ENCODE measurements at regions not wholly inside any gene's neighbourhood (a gene's known extent, or its start where the extent isn't known, plus 50 kb on each side); places are given as distances from the start of the nearest gene placed in this dataset.

DNA sequence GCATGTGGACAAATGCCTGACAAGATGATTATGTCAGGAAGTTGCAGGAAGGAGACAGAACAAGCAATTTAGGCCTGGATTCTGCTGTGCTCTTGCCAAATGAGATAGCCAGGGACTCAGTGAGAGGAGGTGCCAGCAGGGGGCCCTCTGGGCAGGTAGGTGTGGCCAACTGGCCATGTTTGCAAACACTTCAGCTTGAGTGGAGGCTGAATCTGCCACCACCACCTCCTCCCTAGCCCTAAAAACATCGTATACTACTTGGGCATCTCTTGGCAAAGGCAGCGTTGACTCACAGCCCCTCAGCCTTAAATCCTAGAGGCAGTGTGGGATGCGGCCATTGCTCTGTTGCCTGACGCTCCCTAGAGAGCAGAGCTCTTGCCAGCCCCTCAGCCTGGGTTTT lies 95.1 kb upstream of the PLET1 start:
- no peak overlapping the region for H3K9ac ChIP-seq (ENCODE audit: low read length)

DNA sequence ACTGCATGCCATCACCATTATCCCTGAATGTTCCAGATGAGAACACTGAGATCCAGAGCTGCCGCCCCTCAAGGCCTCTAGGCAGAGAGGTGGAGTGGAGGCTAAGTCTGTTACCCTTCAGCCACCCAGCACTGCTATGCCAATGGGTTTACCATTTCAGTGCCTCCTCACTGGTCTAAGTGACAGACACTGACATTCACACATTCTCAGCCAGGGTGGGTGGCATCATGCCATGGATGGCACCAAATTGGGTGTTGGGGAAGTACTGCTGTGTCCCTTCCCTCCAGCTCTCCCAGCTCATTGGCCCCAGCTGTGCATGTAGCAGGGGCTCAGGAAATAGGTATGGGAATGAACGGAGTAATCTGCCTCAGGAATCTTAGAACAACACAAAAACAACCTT lies 96.8 kb upstream of the PLET1 start:
- Histone ChIP-seq H3K27me3 (ENCODE audit: control insufficient read depth, insufficient read depth, low read length) (no peaks in the 10 kb centered on the region), H3K27ac (ENCODE audit: low read depth, low read length) (no peak overlapping the region), H3K9me3 (ENCODE audit: control insufficient read depth, insufficient read depth, low read depth, low read length) (no peaks in the 10 kb centered on the region), H3K4me3 (ENCODE audit: low read depth, low read length) (no peak overlapping the region), H3K36me3 (ENCODE audit: control insufficient read depth, insufficient read depth, low read length) (no peaks in the 10 kb centered on the region), H3K4me1 (ENCODE audit: control insufficient read depth, insufficient read depth, low read length) (peaks cover 4% of the 10 kb centered on the region; the same call in 1 of the 2 replicates), H3K9ac (ENCODE audit: low read length) (no peak overlapping the region)

More for the DNA sequence above, 95.1 kb upstream of the PLET1 start:
- H3K36me3 ChIP-seq (ENCODE audit: control insufficient read depth, insufficient read depth, low read length): no peaks in the 10 kb centered on the region
- no peak overlapping the region for H3K4me3 ChIP-seq (ENCODE audit: low read depth, low read length)
- no peaks in the 10 kb centered on the region for H3K9me3 ChIP-seq (ENCODE audit: control insufficient read depth, insufficient read depth, low read depth, low read length)
- H3K27ac ChIP-seq (ENCODE audit: low read depth, low read length): no peak overlapping the region
- H3K27me3 ChIP-seq (ENCODE audit: control insufficient read depth, insufficient read depth, low read length): no peaks in the 10 kb centered on the region
- H3K4me1 ChIP-seq (ENCODE audit: control insufficient read depth, insufficient read depth, low read length): peaks cover 3% of the 10 kb centered on the region; the same call in 1 of the 2 replicates

DNA sequence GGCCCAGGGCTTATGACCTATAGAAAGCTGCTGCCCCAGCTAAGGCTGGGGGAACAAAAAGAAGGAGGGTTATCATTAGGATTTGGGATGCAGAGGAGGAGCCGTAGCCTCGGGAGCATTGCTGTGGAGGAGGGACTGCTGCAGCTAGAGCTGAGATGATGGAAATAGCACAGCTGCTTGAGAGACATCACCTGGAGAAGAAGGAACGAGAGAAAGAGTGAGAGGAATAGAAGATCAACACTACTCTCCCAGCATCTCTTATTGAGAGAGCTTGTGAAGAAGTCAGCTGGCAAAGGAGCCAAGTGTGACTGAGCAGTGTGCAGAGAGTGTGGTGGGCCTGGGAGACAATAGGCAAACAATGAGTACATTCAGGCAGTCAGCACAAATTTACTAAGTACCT lies 100.7 kb upstream of the PLET1 start:
- no peaks in the 10 kb centered on the region for H3K36me3 ChIP-seq (ENCODE audit: control insufficient read depth, insufficient read depth, low read length)
- H3K9me3 ChIP-seq (ENCODE audit: control insufficient read depth, insufficient read depth, low read depth, low read length): no peaks in the 10 kb centered on the region
- no peak overlapping the region for H3K4me3 ChIP-seq (ENCODE audit: low read depth, low read length)
- H3K9ac ChIP-seq (ENCODE audit: low read length): no peak overlapping the region
- H3K27ac ChIP-seq (ENCODE audit: low read depth, low read length): no peak overlapping the region
- H3K27me3 ChIP-seq (ENCODE audit: control insufficient read depth, insufficient read depth, low read length): no peaks in the 10 kb centered on the region
- 0 out of 2 replicates have a peak, but pooled peaks cover 4% of the 10 kb centered on the region for H3K4me1 ChIP-seq (ENCODE audit: control insufficient read depth, insufficient read depth, low read length)

DNA sequence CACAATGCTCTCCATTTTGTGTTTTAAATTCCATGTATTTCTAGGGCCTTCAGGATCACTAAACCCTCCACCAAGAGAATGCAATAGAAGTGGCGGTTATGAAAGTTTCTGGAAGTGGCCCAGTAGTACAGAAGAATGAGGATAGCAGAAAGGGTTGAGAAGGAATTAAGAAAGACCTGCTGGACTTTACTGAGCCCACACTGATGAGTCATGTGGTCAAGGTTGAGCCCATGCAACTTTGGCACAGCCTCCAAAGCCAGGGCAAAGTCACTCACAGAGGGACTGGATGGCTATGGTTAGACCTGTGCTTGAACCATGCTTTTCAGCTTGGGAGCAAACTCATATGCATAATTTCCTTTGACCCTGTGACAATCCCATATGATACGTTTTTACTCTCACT lies 102.9 kb upstream of the PLET1 start:
- no peaks in the 10 kb centered on the region for H3K36me3 ChIP-seq (ENCODE audit: control insufficient read depth, insufficient read depth, low read length)
- H3K4me1 ChIP-seq (ENCODE audit: control insufficient read depth, insufficient read depth, low read length): 0 out of 2 replicates have a peak, but pooled peaks cover 4% of the 10 kb centered on the region
- no peaks in the 10 kb centered on the region for H3K27me3 ChIP-seq (ENCODE audit: control insufficient read depth, insufficient read depth, low read length)
- H3K9ac ChIP-seq (ENCODE audit: low read length): no peak overlapping the region
- H3K4me3 ChIP-seq (ENCODE audit: low read depth, low read length): no peak overlapping the region
- H3K27ac ChIP-seq (ENCODE audit: low read depth, low read length): no peak overlapping the region
- no peaks in the 10 kb centered on the region for H3K9me3 ChIP-seq (ENCODE audit: control insufficient read depth, insufficient read depth, low read depth, low read length)

DNA sequence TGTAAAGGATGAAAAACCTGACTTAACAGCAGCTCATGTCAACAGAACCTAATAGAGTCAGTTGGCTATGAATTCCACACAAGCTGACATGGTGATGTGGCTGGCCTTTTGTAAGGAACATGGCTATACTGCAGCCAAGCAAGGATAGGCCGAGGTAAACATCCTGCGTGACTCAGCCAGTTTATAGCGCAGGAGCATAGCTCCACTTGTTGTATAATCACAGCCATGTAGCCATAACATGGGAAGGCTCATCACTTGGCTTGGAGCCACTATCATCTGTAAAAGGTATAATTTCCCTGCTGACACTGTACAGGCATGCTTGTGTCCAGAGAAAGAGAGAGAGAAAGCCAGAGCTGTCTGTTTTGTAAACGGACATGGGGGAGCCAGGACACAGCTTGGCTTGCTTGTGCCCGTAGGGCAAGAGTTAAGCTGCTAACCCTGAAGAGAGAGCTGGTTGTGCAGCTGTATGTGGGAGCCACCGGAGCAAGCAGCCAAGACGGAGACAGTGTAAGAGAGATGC lies 104.4 kb upstream of the PLET1 start:
- H3K27ac ChIP-seq (ENCODE audit: low read depth, low read length): no peak overlapping the region
- no peak overlapping the region for H3K9ac ChIP-seq (ENCODE audit: low read length)
- 0 out of 2 replicates have a peak, but pooled peaks cover 4% of the 10 kb centered on the region for H3K4me1 ChIP-seq (ENCODE audit: control insufficient read depth, insufficient read depth, low read length)
- H3K4me3 ChIP-seq (ENCODE audit: low read depth, low read length): no peak overlapping the region
- H3K9me3 ChIP-seq (ENCODE audit: control insufficient read depth, insufficient read depth, low read depth, low read length): no peaks in the 10 kb centered on the region
- H3K27me3 ChIP-seq (ENCODE audit: control insufficient read depth, insufficient read depth, low read length): no peaks in the 10 kb centered on the region
- H3K36me3 ChIP-seq (ENCODE audit: control insufficient read depth, insufficient read depth, low read length): no peaks in the 10 kb centered on the region

DNA sequence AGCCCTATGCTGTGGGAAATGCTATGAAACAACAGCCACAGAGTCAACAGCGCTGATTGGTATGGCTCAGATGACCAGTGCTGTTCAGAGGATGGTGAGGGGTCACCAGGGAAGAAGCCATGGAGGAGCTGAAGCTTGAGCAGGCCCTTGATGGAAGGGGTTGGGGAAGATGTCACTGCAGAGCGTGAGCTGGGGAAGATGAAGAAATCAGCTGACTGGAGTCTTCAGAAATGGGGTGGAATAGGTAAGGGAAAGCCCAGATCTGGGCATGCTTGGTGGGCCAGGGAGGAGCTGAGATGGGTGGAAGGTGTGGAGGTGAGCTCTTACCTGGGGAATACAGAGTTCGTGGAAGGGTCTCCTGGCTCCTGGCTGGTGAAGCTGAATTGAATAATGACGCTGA lies 105.4 kb upstream of the PLET1 start:
- no peaks in the 10 kb centered on the region for H3K27me3 ChIP-seq (ENCODE audit: control insufficient read depth, insufficient read depth, low read length)
- H3K27ac ChIP-seq (ENCODE audit: low read depth, low read length): no peak overlapping the region
- no peaks in the 10 kb centered on the region for H3K36me3 ChIP-seq (ENCODE audit: control insufficient read depth, insufficient read depth, low read length)
- H3K4me3 ChIP-seq (ENCODE audit: low read depth, low read length): no peak overlapping the region
- no peak overlapping the region for H3K9ac ChIP-seq (ENCODE audit: low read length)
- H3K4me1 ChIP-seq (ENCODE audit: control insufficient read depth, insufficient read depth, low read length): 0 out of 2 replicates have a peak, but pooled peaks cover 4% of the 10 kb centered on the region
- no peaks in the 10 kb centered on the region for H3K9me3 ChIP-seq (ENCODE audit: control insufficient read depth, insufficient read depth, low read depth, low read length)

DNA sequence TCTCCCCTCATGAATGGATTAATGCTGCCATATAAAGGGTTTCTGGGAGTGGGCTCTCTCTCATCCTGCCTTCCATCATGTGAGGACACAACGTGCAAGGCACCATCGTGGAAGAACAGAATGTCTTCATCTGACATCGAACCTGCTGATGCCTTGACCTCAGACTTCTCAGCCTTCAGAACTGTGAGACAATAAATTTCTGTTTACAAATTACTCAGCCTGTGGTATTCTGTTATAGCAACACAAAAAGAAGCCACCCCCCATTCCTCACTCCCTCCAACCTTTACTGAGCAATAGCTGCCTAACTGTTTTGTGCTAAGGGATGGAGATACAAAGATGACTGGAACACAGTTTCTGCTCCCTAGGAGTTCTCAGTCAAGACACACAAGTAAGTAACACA lies 106.1 kb upstream of the PLET1 start:
- H3K27me3 ChIP-seq (ENCODE audit: control insufficient read depth, insufficient read depth, low read length): no peaks in the 10 kb centered on the region

DNA sequence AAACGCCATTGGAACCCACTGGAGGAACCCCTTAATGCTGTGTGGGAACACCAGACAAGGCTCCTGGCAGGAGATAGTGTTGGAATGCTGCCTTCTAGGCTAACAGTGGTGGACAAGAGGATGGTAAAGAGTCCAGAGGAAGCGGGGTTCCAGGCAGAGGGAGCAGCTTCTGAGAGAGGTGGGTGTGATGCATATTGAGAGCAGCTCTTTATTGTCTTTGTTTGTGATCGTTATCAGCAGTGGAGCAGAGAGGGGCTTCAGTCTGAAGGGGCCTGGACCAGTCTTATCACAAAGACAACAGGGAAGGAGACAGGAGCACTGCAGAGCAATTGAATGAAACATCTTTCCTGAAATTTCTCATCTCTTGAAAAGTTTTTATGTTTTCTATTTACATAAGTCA lies 106.8 kb upstream of the PLET1 start:
- Histone ChIP-seq H3K27ac (ENCODE audit: low read depth, low read length) (no peak overlapping the region), H3K9ac (ENCODE audit: low read length) (no peak overlapping the region), H3K9me3 (ENCODE audit: control insufficient read depth, insufficient read depth, low read depth, low read length) (no peaks in the 10 kb centered on the region), H3K36me3 (ENCODE audit: control insufficient read depth, insufficient read depth, low read length) (no peaks in the 10 kb centered on the region), H3K4me1 (ENCODE audit: control insufficient read depth, insufficient read depth, low read length) (0 out of 2 replicates have a peak, but pooled peaks cover 4% of the 10 kb centered on the region), H3K27me3 (ENCODE audit: control insufficient read depth, insufficient read depth, low read length) (no peaks in the 10 kb centered on the region), H3K4me3 (ENCODE audit: low read depth, low read length) (no peak overlapping the region)

More for the DNA sequence above, 106.1 kb upstream of the PLET1 start:
- H3K4me1 ChIP-seq (ENCODE audit: control insufficient read depth, insufficient read depth, low read length): 0 out of 2 replicates have a peak, but pooled peaks cover 4% of the 10 kb centered on the region
- no peak overlapping the region for H3K27ac ChIP-seq (ENCODE audit: low read depth, low read length)
- no peak overlapping the region for H3K9ac ChIP-seq (ENCODE audit: low read length)
- no peak overlapping the region for H3K4me3 ChIP-seq (ENCODE audit: low read depth, low read length)
- H3K9me3 ChIP-seq (ENCODE audit: control insufficient read depth, insufficient read depth, low read depth, low read length): no peaks in the 10 kb centered on the region
- no peaks in the 10 kb centered on the region for H3K36me3 ChIP-seq (ENCODE audit: control insufficient read depth, insufficient read depth, low read length)

DNA sequence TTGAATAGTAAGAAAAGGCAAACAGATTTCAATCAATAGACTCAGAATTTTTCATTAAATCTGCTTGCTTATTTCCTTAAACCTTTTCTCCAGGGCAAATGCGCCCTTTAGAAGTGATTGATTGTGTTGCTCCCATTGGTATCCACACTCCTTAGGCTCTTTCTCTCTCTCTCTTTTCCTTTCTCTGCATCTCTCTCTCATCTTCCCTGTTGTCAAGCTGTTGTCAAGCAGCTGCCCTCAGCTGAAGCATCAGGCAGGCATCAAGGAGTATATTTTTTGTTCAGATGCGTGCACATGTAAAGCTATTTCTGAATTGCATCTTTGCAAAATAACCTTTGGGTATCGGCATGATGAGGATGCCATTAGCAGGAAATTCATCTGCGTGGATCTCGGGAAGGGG lies 107.2 kb upstream of the PLET1 start:
- no peak overlapping the region for H3K9ac ChIP-seq (ENCODE audit: low read length)
- H3K9me3 ChIP-seq (ENCODE audit: control insufficient read depth, insufficient read depth, low read depth, low read length): no peaks in the 10 kb centered on the region
- no peaks in the 10 kb centered on the region for H3K4me1 ChIP-seq (ENCODE audit: control insufficient read depth, insufficient read depth, low read length)
- H3K4me3 ChIP-seq (ENCODE audit: low read depth, low read length): no peak overlapping the region
- no peaks in the 10 kb centered on the region for H3K36me3 ChIP-seq (ENCODE audit: control insufficient read depth, insufficient read depth, low read length)
- H3K27me3 ChIP-seq (ENCODE audit: control insufficient read depth, insufficient read depth, low read length): no peaks in the 10 kb centered on the region
- H3K27ac ChIP-seq (ENCODE audit: low read depth, low read length): no peak overlapping the region

DNA sequence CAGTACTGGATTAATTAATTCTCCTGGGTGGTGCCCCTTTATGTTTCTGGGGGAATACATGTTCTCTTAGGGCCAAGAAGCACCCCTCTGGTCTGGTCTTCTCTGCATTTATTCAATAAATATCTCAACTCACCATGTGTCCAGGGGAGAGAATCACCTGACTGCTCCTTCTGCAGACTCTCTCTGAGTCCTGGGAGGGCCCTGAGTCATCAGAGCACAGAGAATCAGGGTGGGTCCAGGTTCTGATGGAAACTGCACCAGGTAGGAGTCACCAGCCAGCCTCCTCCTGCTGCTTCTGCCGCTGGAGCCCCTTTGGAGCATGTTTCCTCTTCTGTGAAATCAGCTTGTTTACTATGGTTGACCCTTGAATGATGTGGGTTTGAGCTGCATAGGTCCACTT lies 107.7 kb upstream of the PLET1 start:
- Histone ChIP-seq H3K9ac (ENCODE audit: low read length) (no peak overlapping the region), H3K4me3 (ENCODE audit: low read depth, low read length) (no peak overlapping the region), H3K27ac (ENCODE audit: low read depth, low read length) (no peak overlapping the region), H3K9me3 (ENCODE audit: control insufficient read depth, insufficient read depth, low read depth, low read length) (no peaks in the 10 kb centered on the region), H3K36me3 (ENCODE audit: control insufficient read depth, insufficient read depth, low read length) (no peaks in the 10 kb centered on the region), H3K4me1 (ENCODE audit: control insufficient read depth, insufficient read depth, low read length) (no peaks in the 10 kb centered on the region), H3K27me3 (ENCODE audit: control insufficient read depth, insufficient read depth, low read length) (no peaks in the 10 kb centered on the region)

DNA sequence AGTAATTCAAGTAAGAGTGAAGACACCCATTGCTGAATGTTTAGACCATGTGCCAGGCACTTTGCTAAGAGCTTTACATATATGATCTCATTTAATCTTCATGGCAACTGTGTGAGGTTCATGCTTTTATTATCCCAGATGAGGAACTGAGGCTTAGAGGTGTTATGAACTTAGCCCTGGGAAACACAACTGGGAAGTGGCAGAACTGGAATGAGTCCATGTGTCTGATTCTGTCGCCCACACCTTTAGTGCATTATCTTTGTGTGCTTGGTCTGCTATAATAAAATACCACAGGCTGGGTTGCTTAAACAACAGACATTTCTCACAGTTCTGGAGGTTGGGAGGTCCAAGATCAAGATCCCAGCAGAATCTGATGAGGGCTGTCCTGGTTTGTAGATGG lies 108.7 kb upstream of the PLET1 start:
- Histone ChIP-seq H3K27ac (ENCODE audit: low read depth, low read length) (no peak overlapping the region), H3K4me3 (ENCODE audit: low read depth, low read length) (no peak overlapping the region), H3K36me3 (ENCODE audit: control insufficient read depth, insufficient read depth, low read length) (no peaks in the 10 kb centered on the region), H3K9me3 (ENCODE audit: control insufficient read depth, insufficient read depth, low read depth, low read length) (no peaks in the 10 kb centered on the region), H3K9ac (ENCODE audit: low read length) (no peak overlapping the region), H3K27me3 (ENCODE audit: control insufficient read depth, insufficient read depth, low read length) (no peaks in the 10 kb centered on the region), H3K4me1 (ENCODE audit: control insufficient read depth, insufficient read depth, low read length) (no peaks in the 10 kb centered on the region)

DNA sequence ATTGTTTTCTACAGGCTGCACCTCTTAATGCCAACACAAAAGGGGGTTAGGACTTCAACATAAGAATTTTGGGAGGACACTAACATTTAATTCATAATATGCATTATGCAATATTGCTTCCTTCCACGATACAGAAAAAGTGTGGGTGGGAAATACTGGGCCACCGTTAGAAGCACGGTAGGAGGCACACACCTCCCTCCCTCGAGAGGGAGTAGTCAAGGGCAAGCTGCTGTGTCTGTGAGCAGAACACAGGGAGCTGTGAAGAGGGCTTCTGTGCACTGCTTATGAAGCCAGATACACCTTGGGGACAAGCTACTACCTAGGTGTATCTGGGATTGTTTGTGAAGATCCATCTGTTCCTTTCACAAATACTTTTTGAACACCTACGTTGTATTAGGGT lies 109.3 kb upstream of the PLET1 start:
- Histone ChIP-seq H3K36me3 (ENCODE audit: control insufficient read depth, insufficient read depth, low read length) (no peaks in the 10 kb centered on the region), H3K27me3 (ENCODE audit: control insufficient read depth, insufficient read depth, low read length) (no peaks in the 10 kb centered on the region), H3K9ac (ENCODE audit: low read length) (no peak overlapping the region), H3K4me1 (ENCODE audit: control insufficient read depth, insufficient read depth, low read length) (no peaks in the 10 kb centered on the region), H3K4me3 (ENCODE audit: low read depth, low read length) (no peak overlapping the region), H3K27ac (ENCODE audit: low read depth, low read length) (no peak overlapping the region), H3K9me3 (ENCODE audit: control insufficient read depth, insufficient read depth, low read depth, low read length) (no peaks in the 10 kb centered on the region)

Measured in HUES6 (cell line).